PFSK-1 (cell line): ENCODE measurements at regions not wholly inside any gene's neighbourhood (a gene's known extent, or its start where the extent isn't known, plus 50 kb on each side); places are given as distances from the start of the nearest gene placed in this dataset.

Experiments used
- FOXP2 ChIP-seq: optimal IDR thresholded peaks from 2 replicates; pipeline ENCODE3; 2011; ENCODE audit warnings: borderline replicate concordance, control low read depth, inconsistent platforms; ENCODE audit not compliant: insufficient read depth; ENCODE audit errors: extremely low read length, extremely low read depth
- POLR2AphosphoS5 ChIP-seq: IDR thresholded peaks from 2 replicates; pipeline ENCODE4 v1.6.1; 2012; ENCODE audit warnings: low read depth, mild to moderate bottlenecking, control low read depth, low read length, moderate library complexity
- REST ChIP-seq, 2 experiments: IDR thresholded peaks; 2 replicates each; pipeline versions ENCODE4 v1.6.1 to v1.8.0; 2011 to 2012; ENCODE audit warnings: low read depth in 2 of 2, low read length in 2 of 2, control low read depth in 1 of 2, inconsistent platforms in 1 of 2, mild to moderate bottlenecking in 1 of 2, moderate library complexity in 1 of 2; ENCODE audit not compliant: insufficient read depth in 1 of 2
- SIN3A ChIP-seq: IDR thresholded peaks from 2 replicates; pipeline ENCODE4 v1.6.1; 2012; ENCODE audit warnings: mild to moderate bottlenecking, low read length, moderate library complexity, borderline replicate concordance; ENCODE audit not compliant: insufficient read depth
- TAF1 ChIP-seq: IDR thresholded peaks from 2 replicates; pipeline ENCODE4 v1.6.1; 2012; ENCODE audit warnings: low read length, control low read depth, borderline replicate concordance; ENCODE audit not compliant: insufficient read depth

DNA sequence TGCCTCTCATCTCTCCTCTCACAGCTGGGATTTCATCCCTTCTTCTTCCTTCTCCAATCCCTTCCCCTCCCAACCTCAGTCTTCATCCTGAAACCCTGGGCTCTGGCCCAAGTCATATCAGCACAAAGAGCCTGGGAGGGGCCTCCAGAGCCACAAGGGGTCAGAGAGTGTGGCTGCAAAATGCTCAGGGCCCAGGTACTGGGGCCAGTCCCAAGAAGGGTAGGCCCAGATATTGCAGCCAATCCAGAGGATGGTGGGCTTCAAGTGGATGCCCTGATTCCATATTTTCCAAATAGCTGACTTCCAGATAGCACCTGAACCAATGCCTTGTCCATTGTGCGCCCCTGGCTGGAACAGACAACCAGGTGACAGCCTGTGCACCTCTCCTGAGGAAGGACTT lies 193.9 kb downstream of the MED10 start:
- no peak for TF ChIP-seq SIN3A
- TF ChIP-seq REST (IDR thresholded peaks at IDR 0.05; ENCODE audit: insufficient read depth in 1 of 2, low read depth in 2 of 2, low read length in 2 of 2), result no peak
- TF ChIP-seq POLR2AphosphoS5, result no peak
- no peak for TF ChIP-seq FOXP2
- no peak for TF ChIP-seq TAF1

DNA sequence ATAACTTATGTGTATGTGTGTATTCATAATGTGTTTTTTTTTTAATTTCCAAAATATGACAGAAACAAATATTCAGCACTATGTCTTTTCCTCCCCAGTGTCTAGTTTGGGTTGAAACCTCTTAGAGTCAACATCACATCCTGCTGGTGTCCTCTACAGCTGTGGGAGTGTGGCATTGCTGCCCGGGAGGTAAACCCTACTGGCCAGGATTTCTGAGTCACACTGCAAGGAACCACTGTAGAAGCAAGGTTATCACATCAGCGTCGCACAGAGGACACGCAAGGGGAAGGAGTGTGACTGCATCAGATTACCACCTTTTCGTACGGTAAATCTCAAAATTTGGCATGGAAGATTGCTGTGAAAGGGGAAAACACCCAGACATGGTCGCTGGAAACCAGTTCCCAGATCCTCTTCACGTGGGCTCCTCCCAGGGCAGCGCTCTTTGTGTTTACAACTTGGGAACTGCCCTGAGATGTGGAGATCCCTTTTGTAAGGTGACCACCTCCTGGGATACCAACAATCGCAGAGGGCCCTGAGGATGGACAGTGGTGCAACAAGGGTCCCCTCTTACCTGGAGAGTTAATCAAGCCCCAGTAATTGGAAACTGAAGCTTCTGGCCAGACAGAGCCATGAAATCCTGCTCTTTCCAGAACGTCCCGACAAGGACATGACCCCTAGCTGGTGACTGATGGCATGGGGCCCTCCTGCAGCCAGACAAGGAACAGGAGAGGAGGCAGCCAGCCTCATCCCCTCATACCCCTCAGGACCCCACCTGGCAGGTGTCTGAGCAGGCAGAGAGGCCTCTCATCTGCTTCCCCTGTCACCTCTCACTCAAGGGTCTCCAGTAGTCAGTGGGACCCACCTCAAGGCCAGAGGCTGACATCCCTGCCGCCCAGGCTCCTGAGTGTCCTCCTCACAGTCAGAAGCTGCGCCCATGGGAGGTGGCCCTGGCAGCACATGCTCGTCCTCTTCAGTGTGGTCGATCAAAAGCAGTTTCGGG lies 194.7 kb downstream of the MED10 start:
- TF ChIP-seq SIN3A (no peak), REST (IDR thresholded peaks at IDR 0.05; ENCODE audit: insufficient read depth in 1 of 2, low read depth in 2 of 2, low read length in 2 of 2) (no peak), POLR2AphosphoS5 (no peak), TAF1 (no peak), FOXP2 (no peak)

GRCh38 chr5:6182271-6182815 lies 196.0 kb downstream of the MED10 start:
- TF ChIP-seq SIN3A (no peak), FOXP2 (no peak), TAF1 (no peak), POLR2AphosphoS5 (no peak), REST (IDR thresholded peaks at IDR 0.05; ENCODE audit: insufficient read depth in 1 of 2, low read depth in 2 of 2, low read length in 2 of 2) (no peak)

DNA sequence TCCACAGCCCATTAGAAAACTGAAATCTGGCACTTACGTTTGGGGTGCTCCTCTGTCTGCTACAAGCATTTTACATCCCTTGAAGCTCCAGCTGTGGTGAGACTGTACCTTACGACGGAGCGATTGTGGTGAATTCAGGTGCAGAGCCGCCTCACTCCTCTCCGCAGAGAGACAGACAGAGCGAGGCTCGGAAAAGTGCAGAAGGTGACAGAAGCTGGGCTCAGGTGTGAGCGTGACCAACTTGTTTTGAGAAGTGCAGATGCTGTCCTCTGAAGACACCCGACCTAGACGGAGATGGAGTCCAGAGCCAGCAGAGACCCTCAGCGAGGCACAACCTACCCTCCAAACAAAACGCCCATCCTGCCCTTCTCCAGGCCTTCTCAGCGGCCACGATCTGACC lies 196.5 kb downstream of the MED10 start:
- TF ChIP-seq FOXP2 (no peak), SIN3A (no peak), REST (IDR thresholded peaks at IDR 0.05; ENCODE audit: insufficient read depth in 1 of 2, low read depth in 2 of 2, low read length in 2 of 2) (no peak), POLR2AphosphoS5 (no peak), TAF1 (no peak)
